ENCODE measurements at regions not wholly inside any gene's neighbourhood (a gene's known extent, or its start where the extent isn't known, plus 50 kb on each side); places are given as distances from the start of the nearest gene placed in this dataset.

- DNase-seq, result no peak
- no peak overlapping the region for H3K14ac ChIP-seq (ENCODE audit: insufficient read depth, low read length)
Observed at GRCh38 chr5:106876665-106877194, 794.0 kb downstream of the EFNA5 start.

More at GRCh38 chr5:106876665-106877194, 794.0 kb downstream of the EFNA5 start:
- H2BK20ac ChIP-seq (ENCODE audit: low read depth, low read length, poor library complexity, severe bottlenecking), result no peak overlapping the region
- peaks cover 11% of the 10 kb centered on the region for H3K9me3 ChIP-seq (ENCODE audit: control insufficient read depth, low read depth, low read length)
- H2BK5ac ChIP-seq (ENCODE audit: insufficient read length, low read length), result no peak overlapping the region
- no peak overlapping the region for H3K4me2 ChIP-seq (ENCODE audit: insufficient read depth, insufficient read length, low read length)
- Mint-ChIP-seq H3K27me3 (ENCODE audit: low read depth) (peaks cover 3% of the 10 kb centered on the region; the same call in 1 of the 2 replicates), H3K36me3 (ENCODE audit: insufficient read depth in 1 of 3, low read depth in 3 of 3) (peaks cover 12 to 27% (median 21%) of the 10 kb centered on the region in 3 experiments), H3K4me3 (no peak overlapping the region), H3K4me1 (peaks cover 5 to 12% of the 10 kb centered on the region in 2 experiments; a peak in 3 of 4 replicates), H3K27ac (no peak overlapping the region), H3K9me3 (peaks cover 24% of the 10 kb centered on the region in 2 experiments)
- H3K56ac ChIP-seq (ENCODE audit: insufficient read length, low read depth, low read length), result no peak overlapping the region
- H3K4me1 ChIP-seq (ENCODE audit: insufficient read depth, low read length), result no peaks in the 10 kb centered on the region
- no peak overlapping the region for H2BK12ac ChIP-seq (ENCODE audit: insufficient read length, low read depth, low read length)
- no peak overlapping the region for H3T11ph ChIP-seq (ENCODE audit: low read length)
- no peaks in the 10 kb centered on the region for H3K23me2 ChIP-seq (ENCODE audit: insufficient read length, low read depth, low read length, poor library complexity, severe bottlenecking)
- H3K9ac ChIP-seq (ENCODE audit: extremely low read depth, insufficient read length, low read length), result no peak overlapping the region
- no peak overlapping the region for H2BK120ac ChIP-seq (ENCODE audit: low read depth, low read length, poor library complexity, severe bottlenecking)
- H3K18ac ChIP-seq (ENCODE audit: insufficient read length, low read depth, low read length), result no peak overlapping the region
- H3K23ac ChIP-seq (ENCODE audit: insufficient read length, low read depth, low read length), result no peak overlapping the region
- WGBS (ENCODE audit: extremely low coverage, insufficient read length, low lambda C conversion rate), result no CpG with 5 or more reads among the region's 7 CpGs
- H4K91ac ChIP-seq (ENCODE audit: insufficient read length, low read depth, low read length), result no peak overlapping the region
- H2BK15ac ChIP-seq (ENCODE audit: low read depth, low read length), result no peak overlapping the region
- H4K8ac ChIP-seq (replicated peaks; ENCODE audit: insufficient read length, low read depth, low read length), result no peak overlapping the region
- no peak overlapping the region for H3K27ac ChIP-seq (ENCODE audit: insufficient read length, low read depth, low read length)
- no peak overlapping the region for H3K4ac ChIP-seq (ENCODE audit: low read depth, low read length)
- TF ChIP-seq CTCF (conservative IDR thresholded peaks at IDR 0.05), result no peak
- H3K79me2 ChIP-seq (ENCODE audit: insufficient read depth, low read length), result no peaks in the 10 kb centered on the region
- no peak overlapping the region for H2AK5ac ChIP-seq (ENCODE audit: insufficient read length, low read length)
- no peaks in the 10 kb centered on the region for H3K79me1 ChIP-seq (ENCODE audit: insufficient read depth, low read depth, low read length, poor library complexity, severe bottlenecking)
- no peak overlapping the region for H4K5ac ChIP-seq (ENCODE audit: insufficient read length, low read depth, low read length)
- no peaks in the 10 kb centered on the region for H4K20me1 ChIP-seq (ENCODE audit: control insufficient read depth, insufficient read depth, insufficient read length)
- H3K27me3 ChIP-seq (ENCODE audit: insufficient read depth, low read length), result no peaks in the 10 kb centered on the region
- no peak overlapping the region for H2AFZ ChIP-seq (ENCODE audit: low read length)
